H9 (cell line): ENCODE measurements at regions not wholly inside any gene's neighbourhood (a gene's known extent, or its start where the extent isn't known, plus 50 kb on each side); places are given as distances from the start of the nearest gene placed in this dataset.

Experiments
- DNase-seq: peaks from one replicate; pipeline ENCODE4 v3.0.0-alpha.2; 2017
- H2AFZ ChIP-seq: one replicate; pipeline ENCODE4 v1.6.1; 2013; ENCODE audit warnings: mild to moderate bottlenecking, low read length, control low read depth, moderate library complexity
- H2AK5ac ChIP-seq: 2 replicates; pipeline ENCODE4 v1.6.1; 2013; ENCODE audit warnings: low read length, control low read depth, mixed read lengths; ENCODE audit not compliant: insufficient read length
- H2BK120ac ChIP-seq: one replicate; pipeline ENCODE4 v1.6.1; 2013; ENCODE audit warnings: low read depth, mild to moderate bottlenecking, low read length, control low read depth, inconsistent platforms; ENCODE audit not compliant: poor library complexity, severe bottlenecking
- H2BK12ac ChIP-seq: 2 replicates; pipeline ENCODE4 v1.6.1; 2013; ENCODE audit warnings: low read length, control low read depth, mixed read lengths, low read depth; ENCODE audit not compliant: insufficient read length
- H2BK15ac ChIP-seq: 2 replicates; pipeline ENCODE4 v1.6.1; 2013; ENCODE audit warnings: low read depth, low read length, control low read depth
- H2BK20ac ChIP-seq: one replicate; pipeline ENCODE4 v1.6.1; 2013; ENCODE audit warnings: low read depth, mild to moderate bottlenecking, low read length, control low read depth, inconsistent platforms; ENCODE audit not compliant: poor library complexity, severe bottlenecking
- H2BK5ac ChIP-seq: 2 replicates; pipeline ENCODE4 v1.6.1; 2013; ENCODE audit warnings: low read length, control low read depth, mixed read lengths; ENCODE audit not compliant: insufficient read length
- H3K14ac ChIP-seq: 2 replicates; pipeline ENCODE4 v1.6.1; 2013; ENCODE audit warnings: low read length, control low read depth; ENCODE audit not compliant: insufficient read depth
- H3K18ac ChIP-seq: 2 replicates; pipeline ENCODE4 v1.6.1; 2013; ENCODE audit warnings: low read depth, mild to moderate bottlenecking, mixed read lengths, low read length, control low read depth; ENCODE audit not compliant: insufficient read length
- H3K23ac ChIP-seq: 2 replicates; pipeline ENCODE4 v1.6.1; 2013; ENCODE audit warnings: low read length, control low read depth, mixed read lengths, low read depth; ENCODE audit not compliant: insufficient read length
- H3K23me2 ChIP-seq: 2 replicates; pipeline ENCODE4 v1.6.1; 2013; ENCODE audit warnings: low read depth, mild to moderate bottlenecking, mixed read lengths, low read length, control low read depth; ENCODE audit not compliant: insufficient read length, poor library complexity, severe bottlenecking
- H3K27ac ChIP-seq: 2 replicates; pipeline ENCODE4 v1.5.1; 2013; ENCODE audit warnings: low read length, control low read depth, mixed read lengths, low read depth; ENCODE audit not compliant: insufficient read length
- H3K27me3 ChIP-seq: 2 replicates; pipeline ENCODE4 v1.6.1; 2013; ENCODE audit warnings: low read length, control low read depth, inconsistent platforms; ENCODE audit not compliant: insufficient read depth
- H3K4ac ChIP-seq: 2 replicates; pipeline ENCODE4 v1.6.1; 2013; ENCODE audit warnings: low read depth, mild to moderate bottlenecking, control low read depth, inconsistent platforms, low read length, moderate library complexity
- H3K4me1 ChIP-seq: 2 replicates; pipeline ENCODE4 v1.6.1; 2013; ENCODE audit warnings: low read length, control low read depth, inconsistent platforms; ENCODE audit not compliant: insufficient read depth
- H3K4me2 ChIP-seq: 2 replicates; pipeline ENCODE4 v1.6.1; 2013; ENCODE audit warnings: low read length, control low read depth, mixed read lengths; ENCODE audit not compliant: insufficient read length, insufficient read depth
- H3K56ac ChIP-seq: 2 replicates; pipeline ENCODE4 v1.6.1; 2013; ENCODE audit warnings: low read depth, mild to moderate bottlenecking, mixed read lengths, low read length, control low read depth; ENCODE audit not compliant: insufficient read length
- H3K79me1 ChIP-seq: 2 replicates; pipeline ENCODE4 v1.6.1; 2013; ENCODE audit warnings: low read depth, mild to moderate bottlenecking, moderate library complexity, low read length, control low read depth, inconsistent platforms; ENCODE audit not compliant: insufficient read depth, poor library complexity, severe bottlenecking
- H3K79me2 ChIP-seq: 2 replicates; pipeline ENCODE4 v1.6.1; 2013; ENCODE audit warnings: low read length, control low read depth, inconsistent platforms; ENCODE audit not compliant: insufficient read depth
- H3K9ac ChIP-seq: 2 replicates; pipeline ENCODE4 v1.6.1; 2013; ENCODE audit warnings: low read length, control low read depth, mixed read lengths; ENCODE audit not compliant: insufficient read length; ENCODE audit errors: extremely low read depth
- H3K9me3 ChIP-seq: one replicate; pipeline ENCODE4 v1.6.1; 2013; ENCODE audit warnings: low read depth, low read length, inconsistent platforms; ENCODE audit not compliant: control insufficient read depth
- H3T11ph ChIP-seq: one replicate; pipeline ENCODE4 v1.6.1; 2013; ENCODE audit warnings: mild to moderate bottlenecking, low read length, control low read depth, inconsistent platforms
- H4K20me1 ChIP-seq: one replicate; pipeline ENCODE4 v1.6.1; 2013; ENCODE audit not compliant: control insufficient read depth, insufficient read length, insufficient read depth
- H4K5ac ChIP-seq: 2 replicates; pipeline ENCODE4 v1.6.1; 2013; ENCODE audit warnings: low read depth, mild to moderate bottlenecking, mixed read lengths, low read length, control low read depth; ENCODE audit not compliant: insufficient read length
- H4K8ac ChIP-seq: replicated peaks from 2 replicates; pipeline ENCODE4 v1.6.1; 2013; ENCODE audit warnings: low read length, control low read depth, mixed read lengths, low read depth; ENCODE audit not compliant: insufficient read length
- H4K91ac ChIP-seq: 2 replicates; pipeline ENCODE4 v1.6.1; 2013; ENCODE audit warnings: low read depth, mild to moderate bottlenecking, moderate library complexity, mixed read lengths, low read length, control low read depth; ENCODE audit not compliant: insufficient read length
- H3K27ac Mint-ChIP-seq, 3 experiments: 2 replicates in 2 of 3; 3 replicates in 1 of 3; pipeline ENCODE4 v1.8.0; 2020 to 2021; ENCODE audit warnings: mixed read lengths in 3 of 3, mild to moderate bottlenecking in 1 of 3, moderate library complexity in 1 of 3
- H3K27me3 Mint-ChIP-seq: 2 replicates; pipeline ENCODE4 v1.8.0; 2021; ENCODE audit warnings: low read depth, mild to moderate bottlenecking, moderate library complexity, mixed read lengths
- H3K36me3 Mint-ChIP-seq, 3 experiments: 2 replicates in 2 of 3; 3 replicates in 1 of 3; pipeline ENCODE4 v1.8.0; 2020 to 2021; ENCODE audit warnings: low read depth in 3 of 3, mixed read lengths in 3 of 3; ENCODE audit not compliant: insufficient read depth in 1 of 3
- H3K4me1 Mint-ChIP-seq, 2 experiments: 2 replicates each; pipeline ENCODE4 v1.8.0; 2020; ENCODE audit warnings: mixed read lengths in 2 of 2
- H3K4me3 Mint-ChIP-seq, 2 experiments: 2 replicates in 1 of 2; 3 replicates in 1 of 2; pipeline ENCODE4 v1.8.0; 2020 to 2021; ENCODE audit warnings: mild to moderate bottlenecking in 2 of 2, mixed read lengths in 2 of 2, moderate library complexity in 1 of 2
- H3K9me3 Mint-ChIP-seq, 2 experiments: 2 replicates in 1 of 2; 3 replicates in 1 of 2; pipeline ENCODE4 v1.8.0; 2020; ENCODE audit warnings: mild to moderate bottlenecking in 2 of 2, mixed read lengths in 2 of 2, moderate library complexity in 1 of 2
- CTCF ChIP-seq: fragments of 200-600 bp; sonication (generic); conservative IDR thresholded peaks from 3 replicates; pipeline ENCODE4 v1.8.0; 2021; ENCODE audit warnings: antibody characterized with exemption, mild to moderate bottlenecking
- WGBS: extraction: QIAGEN DNeasy Blood & Tissue Kit; methylation state at CpG from one replicate; pipeline ENCODE4 v1.1.7; 2013; ENCODE audit warnings: missing lambda C conversion rate, low lambda C conversion rate, mixed read lengths; ENCODE audit not compliant: insufficient read length; ENCODE audit errors: extremely low coverage; 5-methylcytosine and 5-hydroxymethylcytosine counted together

- Histone ChIP-seq H2AK5ac (no peak overlapping the region), H3K18ac (no peak overlapping the region), H3K27ac (no peak overlapping the region), H3K56ac (no peak overlapping the region), H3K79me2 (no peaks in the 10 kb centered on the region), H3K4me2 (no peak overlapping the region), H2BK5ac (no peak overlapping the region), H3K14ac (no peak overlapping the region), H3K4ac (no peak overlapping the region), H2BK15ac (no peak overlapping the region), H2BK12ac (no peak overlapping the region), H4K5ac (no peak overlapping the region), H2BK20ac (no peak overlapping the region), H4K91ac (no peak overlapping the region), H4K8ac (no peak overlapping the region), H4K20me1 (no peaks in the 10 kb centered on the region), H3K4me1 (no peaks in the 10 kb centered on the region), H3K79me1 (no peaks in the 10 kb centered on the region), H3K9ac (no peak overlapping the region), H3K27me3 (no peaks in the 10 kb centered on the region), H2AFZ (no peak overlapping the region), H3K9me3 (no peaks in the 10 kb centered on the region), H3T11ph (no peak overlapping the region), H3K23me2 (no peaks in the 10 kb centered on the region), H3K23ac (no peak overlapping the region), H2BK120ac (no peak overlapping the region)
- WGBS: no CpG with 5 or more reads among the region's 3 CpGs
- H3K9me3 Mint-ChIP-seq: no peaks in the 10 kb centered on the region
- no peak for DNase-seq
- TF ChIP-seq CTCF: no peak
- no peak overlapping the region for H3K27ac Mint-ChIP-seq
- no peaks in the 10 kb centered on the region for H3K27me3 Mint-ChIP-seq
- no peaks in the 10 kb centered on the region for H3K4me1 Mint-ChIP-seq
- no peaks in the 10 kb centered on the region for H3K36me3 Mint-ChIP-seq
- no peak overlapping the region for H3K4me3 Mint-ChIP-seq
Observed at GRCh38 chr21:16047904-16048303, 318.1 kb downstream of the USP25 start.
